Small intestine (tissue), 7 donors: ENCODE measurements at regions not wholly inside any gene's neighbourhood (a gene's known extent, or its start where the extent isn't known, plus 50 kb on each side); places are given as distances from the start of the nearest gene placed in this dataset.

Source experiments
- DNase-seq, 2 donors: peaks; one replicate each; pipeline versions ENCODE4 v3.0.0 to v3.0.0-alpha.2; 2013
- FAIRE-seq: peaks from 2 replicates; lab custom pipeline; 2012; peaks lifted over from hg19 to GRCh38; lab: Jason Lieb, UNC
- H3K27ac ChIP-seq, 3 donors: one replicate each; pipeline ENCODE4 v1.5.1; 2013; ENCODE audit warnings: low read length in 2 of 3, mild to moderate bottlenecking in 2 of 3, control low read depth in 1 of 3, inconsistent platforms in 1 of 3, low read depth in 1 of 3, moderate library complexity in 1 of 3
- H3K27me3 ChIP-seq, 3 donors: one replicate each; pipeline ENCODE4 v1.6.1; 2013; ENCODE audit warnings: low read length in 3 of 3, inconsistent platforms in 1 of 3; ENCODE audit not compliant: control insufficient read depth in 3 of 3, insufficient read depth in 3 of 3
- H3K36me3 ChIP-seq, 3 donors: one replicate each; pipeline ENCODE4 v1.6.1; 2013; ENCODE audit warnings: low read length in 3 of 3, inconsistent platforms in 1 of 3, low read depth in 1 of 3, mild to moderate bottlenecking in 1 of 3, moderate library complexity in 1 of 3; ENCODE audit not compliant: control insufficient read depth in 3 of 3, insufficient read depth in 2 of 3
- H3K4me1 ChIP-seq, 3 donors: one replicate each; pipeline ENCODE4 v1.6.1; 2013; ENCODE audit warnings: low read length in 2 of 3, inconsistent platforms in 1 of 3, low read depth in 1 of 3, mild to moderate bottlenecking in 1 of 3, moderate library complexity in 1 of 3; ENCODE audit not compliant: control insufficient read depth in 3 of 3, insufficient read depth in 2 of 3
- H3K4me3 ChIP-seq, 3 donors: one replicate each; pipeline ENCODE4 v1.5.1; 2013; ENCODE audit warnings: low read length in 3 of 3, control low read depth in 1 of 3, inconsistent platforms in 1 of 3, low read depth in 1 of 3, mild to moderate bottlenecking in 1 of 3, moderate library complexity in 1 of 3
- H3K9me3 ChIP-seq, 2 donors: one replicate each; pipeline ENCODE4 v1.6.1; 2013; ENCODE audit warnings: low read depth in 1 of 2, low read length in 1 of 2; ENCODE audit not compliant: control insufficient read depth in 2 of 2, insufficient read depth in 1 of 2
- WGBS, 3 donors: extraction: QIAGEN DNeasy Blood & Tissue Kit; methylation state at CpG; one replicate each; pipeline ENCODE4 v1.1.7; 2013; 5-methylcytosine and 5-hydroxymethylcytosine counted together
- donor health status: healthy with polysubstance abuse.
- donor health status: control.
- donor health status: control.
- donor health status: Bipolar disorder and iron deficiency.
- donor health status: healthy.

DNA sequence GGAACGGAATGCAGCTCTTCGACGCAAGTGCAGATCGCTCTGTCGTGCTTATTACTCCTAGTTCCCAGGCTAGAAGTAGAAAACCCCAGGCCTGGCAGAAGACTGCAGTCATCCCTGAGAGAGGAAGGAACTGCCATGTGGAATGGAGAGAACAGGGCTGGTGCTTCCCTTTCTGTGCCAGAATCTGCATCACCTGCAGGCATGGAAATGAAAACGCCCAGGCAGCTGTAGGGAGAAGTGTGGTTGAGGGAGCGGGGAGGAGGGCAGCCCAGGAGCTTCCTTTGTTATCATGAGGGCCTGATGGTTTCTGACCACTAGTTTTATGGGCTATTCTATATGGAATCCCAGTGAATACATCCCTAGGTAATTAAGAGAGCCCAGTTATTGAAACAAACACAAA, 79.4 kb upstream of the SMIM21 start:
- Histone ChIP-seq H3K27ac (no peak overlapping the region), H3K4me1 (no peaks in the 10 kb centered on the region), H3K36me3 (no peaks in the 10 kb centered on the region), H3K4me3 (no peak overlapping the region), H3K9me3 (peaks cover 0 to 5% of the 10 kb centered on the region in 2 donors), H3K27me3 (peaks cover 0 to 3% (median 0%) of the 10 kb centered on the region in 3 donors)
- no peak for FAIRE-seq
- 78 to 92% (median 82%) methylated on average over 7 of the region's 7 CpGs for WGBS, 3 donors
- no peak for DNase-seq

DNA sequence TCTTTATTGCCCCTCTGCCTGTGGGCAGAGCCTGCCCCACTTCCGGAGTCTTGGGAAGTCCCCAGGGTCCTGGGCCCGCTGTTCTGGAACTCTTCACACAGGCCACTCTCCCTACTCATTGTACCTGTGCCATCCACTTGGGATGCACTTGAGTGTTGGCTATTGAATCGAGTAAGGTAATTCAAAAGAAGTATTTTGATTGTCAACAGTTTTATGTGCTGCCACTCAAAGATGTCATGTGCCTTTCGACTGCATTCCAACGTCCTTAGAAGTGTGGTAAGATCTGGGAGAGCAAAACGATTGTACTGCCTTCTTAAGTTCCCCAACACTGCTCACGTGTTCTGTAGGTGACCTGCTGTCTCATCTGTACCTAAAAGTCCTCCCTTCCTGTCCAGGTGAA, 77.0 kb upstream of the SMIM21 start:
- H3K4me1 ChIP-seq: no peaks in the 10 kb centered on the region
- H3K9me3 ChIP-seq: no peaks in the 10 kb centered on the region
- H3K27ac ChIP-seq: no peak overlapping the region
- H3K36me3 ChIP-seq: no peaks in the 10 kb centered on the region
- WGBS, 3 donors: 71 to 77% (median 74%) methylated on average over 7 of the region's 7 CpGs
- DNase-seq (no peak), FAIRE-seq (no peak)
- peaks cover 0 to 3% (median 0%) of the 10 kb centered on the region in 3 donors for H3K27me3 ChIP-seq
- no peak overlapping the region for H3K4me3 ChIP-seq

DNA sequence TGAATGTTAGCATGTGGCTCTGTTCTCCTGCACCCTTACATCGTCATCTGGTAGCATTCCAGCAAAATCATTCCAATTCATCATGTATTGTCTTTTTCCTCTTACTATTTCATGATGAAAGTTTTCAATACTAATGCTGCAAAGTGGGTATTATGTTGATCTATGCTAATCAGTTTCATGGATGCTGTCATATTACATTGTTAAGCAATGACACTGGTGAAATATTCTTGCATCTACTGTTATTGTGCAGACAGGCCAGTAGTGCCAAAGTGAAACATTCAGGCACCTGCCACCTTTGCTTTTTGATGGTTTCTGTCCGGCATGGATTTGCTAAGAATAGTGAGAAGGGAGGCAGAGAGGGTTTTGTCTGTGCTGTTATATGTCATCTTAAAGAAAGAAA, 76.1 kb upstream of the SMIM21 start:
- Histone ChIP-seq H3K4me3 (no peak overlapping the region), H3K9me3 (no peaks in the 10 kb centered on the region), H3K4me1 (no peaks in the 10 kb centered on the region), H3K27me3 (peaks cover 0 to 3% (median 0%) of the 10 kb centered on the region in 3 donors), H3K27ac (no peak overlapping the region), H3K36me3 (no peaks in the 10 kb centered on the region)
- FAIRE-seq: no peak
- 74 to 88% (median 78%) methylated on average over 2 of the region's 2 CpGs for WGBS, 3 donors
- no peak for DNase-seq

DNA sequence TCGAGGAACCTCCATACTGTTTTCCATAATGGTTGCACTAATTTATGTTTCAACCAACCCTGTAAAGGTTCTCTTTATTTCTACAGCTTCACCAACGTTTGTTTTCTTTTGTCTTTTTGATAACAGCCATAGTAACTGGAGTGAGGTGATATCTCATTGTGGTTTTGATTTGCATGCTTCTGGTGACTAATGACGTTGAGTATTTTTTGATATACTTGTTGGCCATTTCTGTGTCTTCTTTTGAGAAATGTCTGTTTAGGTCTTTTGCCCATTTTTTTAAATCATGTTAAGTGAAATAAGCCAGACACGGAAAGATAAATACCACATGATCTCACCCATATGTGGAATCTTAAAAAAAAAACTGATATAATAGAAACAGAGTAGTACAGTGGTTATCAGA, 74.8 kb upstream of the SMIM21 start:
- Histone ChIP-seq H3K27ac (no peak overlapping the region), H3K4me3 (no peak overlapping the region), H3K27me3 (peaks cover 0 to 3% (median 0%) of the 10 kb centered on the region in 3 donors), H3K9me3 (no peaks in the 10 kb centered on the region), H3K36me3 (no peaks in the 10 kb centered on the region), H3K4me1 (no peaks in the 10 kb centered on the region)
- 61 to 77% (median 63%) methylated on average over 4 of the region's 4 CpGs for WGBS, 3 donors
- FAIRE-seq: no peak
- DNase-seq: no peak

DNA sequence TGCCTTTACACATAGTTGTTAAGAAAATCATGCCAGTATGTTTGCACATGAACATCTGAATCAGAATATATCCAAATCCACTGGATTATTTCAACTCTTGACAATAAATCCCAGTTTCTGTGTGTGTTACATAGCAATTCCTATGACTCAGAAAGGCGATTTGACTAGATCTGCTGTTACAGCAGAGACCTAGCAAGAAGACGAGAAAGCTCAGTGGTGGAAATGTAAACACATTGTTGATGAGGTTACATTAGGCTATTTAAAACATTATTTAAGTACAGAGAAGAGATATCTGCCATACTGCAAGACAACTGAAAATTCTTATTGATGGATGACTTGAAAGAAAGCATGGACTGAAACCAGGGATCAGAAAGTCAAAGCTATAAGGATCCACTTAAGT, 73.0 kb upstream of the SMIM21 start:
- H3K27me3 ChIP-seq: peaks cover 0 to 3% (median 0%) of the 10 kb centered on the region in 3 donors
- H3K9me3 ChIP-seq: no peaks in the 10 kb centered on the region
- DNase-seq (no peak), FAIRE-seq (no peak)
- WGBS, 3 donors: 51 to 66% (median 56%) methylated on average over 2 of the region's 2 CpGs
- no peak overlapping the region for H3K4me3 ChIP-seq
- no peaks in the 10 kb centered on the region for H3K4me1 ChIP-seq
- no peaks in the 10 kb centered on the region for H3K36me3 ChIP-seq
- H3K27ac ChIP-seq: no peak overlapping the region

DNA sequence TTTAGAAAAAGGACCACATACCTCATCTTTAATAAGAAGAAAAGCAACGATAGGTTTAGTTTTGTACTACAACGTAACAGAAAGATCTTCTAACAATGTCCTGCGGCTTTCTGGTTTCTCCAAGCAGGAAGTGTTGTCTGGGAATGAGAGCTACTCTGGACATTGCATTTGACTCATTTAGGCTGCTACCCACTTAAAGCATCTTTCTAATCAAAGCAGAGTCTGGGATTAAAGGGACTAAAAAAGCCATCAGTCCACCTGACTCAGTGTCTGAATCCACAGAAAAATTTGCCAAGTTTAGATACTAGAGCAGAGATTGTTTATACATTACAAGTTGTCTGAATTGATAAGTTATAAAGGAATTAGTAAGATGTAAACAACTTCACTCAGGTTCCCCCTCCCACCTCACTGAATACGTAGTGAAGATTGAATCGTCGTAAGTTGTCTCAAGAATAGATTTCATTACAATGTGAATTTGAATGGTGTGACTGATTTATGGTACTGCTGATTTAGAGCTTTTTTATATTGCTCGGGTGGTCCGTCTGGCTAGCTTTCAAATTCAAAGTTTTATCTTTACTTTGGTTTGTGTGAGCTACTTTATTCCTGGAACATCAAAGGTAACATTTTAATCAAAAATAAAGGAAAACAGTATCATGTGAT, 70.2 kb upstream of the SMIM21 start:
- Histone ChIP-seq H3K9me3 (no peaks in the 10 kb centered on the region), H3K36me3 (no peaks in the 10 kb centered on the region), H3K27ac (no peak overlapping the region), H3K4me3 (no peak overlapping the region), H3K27me3 (peaks cover 0 to 2% (median 0%) of the 10 kb centered on the region in 3 donors), H3K4me1 (no peaks in the 10 kb centered on the region)
- no peak for DNase-seq
- no peak for FAIRE-seq
- 40 to 44% (median 42%) methylated on average over 8 of the region's 8 CpGs for WGBS, 3 donors

DNA sequence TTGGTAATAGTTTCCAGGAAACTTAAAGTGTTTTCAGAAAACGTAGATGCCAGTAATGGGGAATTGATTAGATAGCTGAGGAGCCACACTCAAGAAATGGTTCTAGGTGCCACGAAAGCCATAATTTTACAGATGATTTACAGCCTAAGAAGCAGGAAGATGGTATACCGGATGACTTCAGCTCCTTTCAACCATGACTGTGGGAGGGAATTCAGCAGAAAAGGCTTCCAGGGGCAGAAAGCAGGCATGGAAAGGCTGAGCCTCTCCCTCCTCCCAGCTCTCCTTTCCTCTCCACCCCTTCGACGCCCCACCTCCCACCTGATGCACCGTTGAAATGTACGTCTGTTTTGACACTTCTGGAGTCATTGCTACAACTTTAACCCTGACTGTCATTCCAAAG, 68.6 kb upstream of the SMIM21 start:
- H3K4me1 ChIP-seq: no peaks in the 10 kb centered on the region
- no peak for DNase-seq
- no peaks in the 10 kb centered on the region for H3K36me3 ChIP-seq
- no peak for FAIRE-seq
- no peak overlapping the region for H3K4me3 ChIP-seq
- H3K27me3 ChIP-seq: peaks cover 0 to 2% (median 0%) of the 10 kb centered on the region in 3 donors
- H3K9me3 ChIP-seq: no peaks in the 10 kb centered on the region
- WGBS, 3 donors: 70 to 78% (median 71%) methylated on average over 7 of the region's 7 CpGs
- H3K27ac ChIP-seq: no peak overlapping the region

DNA sequence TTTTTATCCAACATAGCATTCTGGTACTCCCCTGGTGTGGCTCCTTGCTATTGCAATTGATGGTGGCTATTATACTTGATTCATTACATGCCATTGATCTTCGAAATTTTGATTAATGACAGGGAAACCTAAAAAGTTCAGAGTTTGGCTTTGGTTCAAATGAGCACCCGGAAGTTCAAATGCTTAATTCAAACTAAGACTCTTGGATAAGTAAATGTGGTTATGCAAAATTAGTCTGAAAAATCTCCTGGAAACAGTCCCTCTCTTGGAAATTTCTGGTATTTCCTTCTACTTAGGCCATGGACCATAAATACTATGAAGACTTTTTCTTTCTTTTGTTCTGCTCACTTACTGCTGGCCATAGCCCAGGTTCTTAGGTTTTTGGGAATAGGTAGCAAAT, 65.3 kb upstream of the SMIM21 start:
- H3K4me1 ChIP-seq: no peaks in the 10 kb centered on the region
- H3K9me3 ChIP-seq: no peaks in the 10 kb centered on the region
- 62 to 75% (median 68%) methylated on average over 2 of the region's 2 CpGs for WGBS, 3 donors
- peaks cover 0 to 2% (median 0%) of the 10 kb centered on the region in 3 donors for H3K27me3 ChIP-seq
- FAIRE-seq (no peak), DNase-seq (no peak)
- H3K36me3 ChIP-seq: no peaks in the 10 kb centered on the region
- no peak overlapping the region for H3K27ac ChIP-seq
- no peak overlapping the region for H3K4me3 ChIP-seq

DNA sequence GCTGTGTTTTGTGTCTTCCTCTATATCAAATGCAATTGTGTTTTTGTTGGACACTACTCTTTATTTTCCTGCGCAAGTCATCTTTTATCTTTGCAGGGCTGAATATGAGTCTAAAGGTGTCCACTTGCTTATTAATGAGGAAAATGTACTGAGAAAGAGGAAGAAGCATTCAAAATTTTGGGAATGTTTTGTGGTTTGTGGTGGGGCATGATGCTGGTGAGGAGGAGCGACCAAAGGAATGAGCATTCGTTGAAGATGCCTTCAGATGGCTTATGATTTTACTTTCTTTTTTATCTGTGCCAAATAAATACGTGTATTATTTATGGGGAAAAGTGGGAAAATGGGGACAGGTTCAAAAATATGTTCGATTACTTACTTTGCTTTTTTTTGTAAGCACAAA, 63.9 kb upstream of the SMIM21 start:
- no peaks in the 10 kb centered on the region for H3K4me1 ChIP-seq
- FAIRE-seq: no peak
- no peak for DNase-seq
- no peak overlapping the region for H3K4me3 ChIP-seq
- H3K36me3 ChIP-seq: no peaks in the 10 kb centered on the region
- no peaks in the 10 kb centered on the region for H3K9me3 ChIP-seq
- WGBS, 3 donors: 66 to 91% (median 74%) methylated on average over 5 of the region's 5 CpGs
- peaks cover 0 to 2% (median 0%) of the 10 kb centered on the region in 3 donors for H3K27me3 ChIP-seq
- H3K27ac ChIP-seq: no peak overlapping the region
